ENCODE measurements at regions not wholly inside any gene's neighbourhood (a gene's known extent, or its start where the extent isn't known, plus 50 kb on each side); places are given as distances from the start of the nearest gene placed in this dataset.

DNA sequence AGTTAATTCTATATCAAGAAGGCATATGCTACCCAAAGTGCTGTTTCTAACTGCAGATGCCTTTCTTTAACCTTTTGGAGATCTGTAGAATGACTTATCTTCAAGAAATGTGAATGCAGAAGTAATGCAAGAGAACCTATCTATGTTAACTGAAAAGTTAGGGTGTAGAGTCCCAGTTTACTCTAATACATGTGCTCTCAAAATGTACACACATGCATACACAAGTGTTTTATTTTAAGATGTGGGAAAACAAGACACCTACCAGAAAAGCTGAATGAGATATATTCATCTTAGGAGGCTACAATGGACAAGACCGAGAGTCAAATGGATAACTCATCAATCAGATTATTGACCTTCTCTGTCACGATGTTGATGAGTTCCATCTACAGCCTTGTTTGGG, 80.9 kb downstream of the CDCA7 start:
- TF ChIP-seq, protein P1, sequence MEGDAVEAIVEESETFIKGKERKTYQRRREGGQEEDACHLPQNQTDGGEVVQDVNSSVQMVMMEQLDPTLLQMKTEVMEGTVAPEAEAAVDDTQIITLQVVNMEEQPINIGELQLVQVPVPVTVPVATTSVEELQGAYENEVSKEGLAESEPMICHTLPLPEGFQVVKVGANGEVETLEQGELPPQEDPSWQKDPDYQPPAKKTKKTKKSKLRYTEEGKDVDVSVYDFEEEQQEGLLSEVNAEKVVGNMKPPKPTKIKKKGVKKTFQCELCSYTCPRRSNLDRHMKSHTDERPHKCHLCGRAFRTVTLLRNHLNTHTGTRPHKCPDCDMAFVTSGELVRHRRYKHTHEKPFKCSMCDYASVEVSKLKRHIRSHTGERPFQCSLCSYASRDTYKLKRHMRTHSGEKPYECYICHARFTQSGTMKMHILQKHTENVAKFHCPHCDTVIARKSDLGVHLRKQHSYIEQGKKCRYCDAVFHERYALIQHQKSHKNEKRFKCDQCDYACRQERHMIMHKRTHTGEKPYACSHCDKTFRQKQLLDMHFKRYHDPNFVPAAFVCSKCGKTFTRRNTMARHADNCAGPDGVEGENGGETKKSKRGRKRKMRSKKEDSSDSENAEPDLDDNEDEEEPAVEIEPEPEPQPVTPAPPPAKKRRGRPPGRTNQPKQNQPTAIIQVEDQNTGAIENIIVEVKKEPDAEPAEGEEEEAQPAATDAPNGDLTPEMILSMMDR (IDR thresholded peaks at IDR 0.05), result no peak
- no peak for TF ChIP-seq EZH2 (IDR thresholded peaks at IDR 0.05)

Measured in neural progenitor cell (in vitro differentiated cells).